Stimulated activated CD4-positive, alpha-beta T cell treated with anti-CD3 and anti-CD28 coated beads, Interleukin-2, amount 100 ng/mL, for 24 hours (primary cell): ENCODE measurements at regions not wholly inside any gene's neighbourhood (a gene's known extent, or its start where the extent isn't known, plus 50 kb on each side); places are given as distances from the start of the nearest gene placed in this dataset.

Experiments used
- DNase-seq, 2 donors: peaks; one replicate each; pipeline ENCODE4 v3.0.0-alpha.2; 2020

DNA sequence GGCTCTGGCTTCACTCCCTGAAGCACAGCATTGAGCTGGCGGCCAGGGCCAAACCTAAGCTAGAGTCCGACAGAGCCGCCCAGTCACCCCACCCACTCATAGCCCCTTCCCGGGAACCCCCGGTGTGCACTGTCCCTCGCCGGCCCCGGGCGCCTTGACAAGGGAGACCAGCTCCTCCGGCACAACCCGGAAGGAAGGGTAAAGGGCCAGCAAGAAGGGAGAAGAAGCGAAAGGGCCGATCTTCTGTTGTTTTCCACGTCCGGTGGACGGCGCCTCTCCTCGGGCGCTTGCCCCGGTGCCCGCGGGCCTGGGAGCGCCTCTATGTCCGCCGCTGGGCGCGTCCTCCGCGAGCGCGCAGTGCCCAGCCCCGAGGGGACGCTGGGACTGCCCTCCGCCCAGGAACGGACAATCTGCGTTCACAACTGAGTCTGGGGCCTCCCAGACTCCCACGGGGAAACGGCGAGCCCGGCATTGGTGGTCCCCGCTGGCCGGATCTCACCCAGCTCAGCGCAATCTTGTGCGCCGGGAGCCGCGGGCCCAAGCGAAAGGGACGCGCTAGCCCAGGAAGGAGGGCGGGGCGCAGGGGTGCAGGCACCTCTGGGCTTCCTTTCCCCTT, 172.5 kb upstream of the MIR17HG start:
- DNase-seq: no peak

DNA sequence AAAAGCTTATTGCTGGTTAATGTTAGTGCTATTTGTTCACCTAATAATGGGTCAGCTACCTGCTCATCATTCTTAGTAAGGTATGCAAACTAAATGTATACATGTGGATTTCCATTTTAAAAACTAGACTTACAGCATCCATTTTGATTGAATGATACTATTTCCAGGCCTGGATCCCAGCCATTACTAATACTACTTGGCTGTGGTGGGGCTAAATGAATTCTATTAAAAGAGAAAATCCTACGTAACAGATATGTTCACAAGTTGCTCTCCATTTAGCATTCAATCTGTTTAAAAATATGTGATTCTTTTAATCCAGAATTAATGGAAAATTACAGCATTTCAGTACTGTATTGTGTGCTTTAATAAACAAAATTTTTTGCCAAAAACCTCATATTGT, 169.4 kb upstream of the MIR17HG start:
- DNase-seq: no peak

DNA sequence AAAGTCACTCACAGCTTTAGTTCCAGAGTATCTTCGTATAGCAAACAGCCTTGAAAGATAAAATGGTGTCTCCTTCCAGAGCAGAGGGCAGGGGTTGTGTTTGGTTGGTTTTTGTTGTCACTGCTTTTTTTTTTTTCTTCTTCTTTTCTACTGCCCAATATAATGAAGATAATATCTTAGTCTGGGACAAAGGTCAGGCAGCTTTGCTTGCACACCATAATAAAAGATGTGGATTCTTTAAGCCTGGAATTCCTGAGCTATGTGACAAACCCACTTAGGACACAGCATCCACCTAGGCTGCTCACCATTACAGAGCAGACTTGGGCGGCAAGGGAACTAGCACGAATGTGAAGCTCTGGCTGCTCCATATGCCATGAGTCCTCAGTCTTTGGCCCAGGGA, 165.6 kb upstream of the MIR17HG start:
- no peak for DNase-seq

DNA sequence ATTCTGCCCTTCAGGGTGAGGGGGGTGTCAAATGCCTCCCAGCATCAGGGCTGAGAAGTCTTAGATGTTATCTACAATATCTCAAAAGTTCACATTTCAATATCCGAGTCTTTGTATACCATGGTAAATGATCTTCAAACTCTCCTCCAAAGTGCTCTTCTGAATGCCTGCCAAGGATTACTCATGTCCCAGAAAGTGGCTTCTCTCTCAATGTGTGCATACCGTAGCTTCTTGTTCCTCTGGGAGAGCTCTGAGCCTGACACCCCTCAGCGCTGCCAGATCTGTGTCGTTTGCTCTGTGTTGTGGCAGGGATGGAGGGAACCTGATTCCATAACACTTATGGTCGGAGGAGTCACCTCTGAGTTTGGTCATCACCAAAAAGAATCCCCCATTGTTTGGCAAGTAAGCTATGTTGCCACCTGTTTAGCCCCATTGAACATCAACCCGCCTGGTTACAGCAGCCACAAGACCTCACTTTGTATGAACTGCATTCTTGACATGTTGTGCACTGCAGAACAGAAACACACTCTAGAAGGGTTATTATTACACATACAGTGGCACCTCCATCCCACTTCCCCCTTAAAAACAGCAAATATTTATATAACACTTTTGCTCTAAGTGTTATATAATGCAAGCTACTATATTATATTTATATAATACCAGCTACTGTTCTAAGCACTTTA, 163.1 kb upstream of the MIR17HG start:
- no peak for DNase-seq

DNA sequence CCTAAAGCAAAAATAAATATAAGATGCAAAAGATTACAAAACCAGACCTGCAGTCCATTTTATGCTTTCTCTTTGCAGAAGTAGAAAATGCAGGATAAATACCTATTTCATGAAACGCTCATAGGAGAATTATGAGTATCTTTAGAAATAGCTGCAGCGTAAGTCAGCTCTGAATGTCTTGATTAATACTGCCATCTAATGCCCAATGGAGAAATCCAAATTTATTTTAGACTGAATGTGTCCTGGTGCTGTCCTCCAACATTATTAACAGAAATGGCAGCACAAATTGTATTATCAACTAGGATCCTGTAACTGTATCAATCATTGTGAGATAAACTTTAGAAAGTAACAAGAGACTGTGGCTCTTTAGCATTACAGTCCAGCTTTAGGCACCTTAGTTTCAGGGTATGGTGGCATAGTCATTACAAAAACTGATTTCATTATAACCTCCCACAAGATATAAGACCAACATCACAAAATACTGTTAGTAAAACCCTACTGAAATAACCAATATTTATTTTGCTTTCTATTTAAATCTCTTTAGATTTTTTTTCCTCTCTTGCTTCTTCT, 162.1 kb upstream of the MIR17HG start:
- no peak for DNase-seq

DNA sequence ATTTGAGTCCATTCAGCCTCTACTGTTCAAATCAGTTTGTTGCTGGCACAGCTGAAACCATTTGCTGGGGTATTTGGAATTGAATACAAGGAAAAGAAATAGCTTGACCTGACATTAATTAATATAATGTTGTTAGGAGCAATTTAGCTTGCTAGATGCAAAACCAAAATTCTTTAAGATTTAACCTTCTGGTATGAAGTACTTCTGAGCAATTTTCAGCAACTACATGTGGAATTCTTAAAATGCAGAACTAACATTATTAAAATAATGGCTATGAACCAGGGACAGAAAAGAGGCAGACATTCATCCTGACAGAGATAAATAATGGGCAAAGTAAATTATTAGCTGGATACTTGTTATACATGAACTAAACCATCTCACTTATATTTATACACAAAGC, 160.0 kb upstream of the MIR17HG start:
- DNase-seq: no peak

DNA sequence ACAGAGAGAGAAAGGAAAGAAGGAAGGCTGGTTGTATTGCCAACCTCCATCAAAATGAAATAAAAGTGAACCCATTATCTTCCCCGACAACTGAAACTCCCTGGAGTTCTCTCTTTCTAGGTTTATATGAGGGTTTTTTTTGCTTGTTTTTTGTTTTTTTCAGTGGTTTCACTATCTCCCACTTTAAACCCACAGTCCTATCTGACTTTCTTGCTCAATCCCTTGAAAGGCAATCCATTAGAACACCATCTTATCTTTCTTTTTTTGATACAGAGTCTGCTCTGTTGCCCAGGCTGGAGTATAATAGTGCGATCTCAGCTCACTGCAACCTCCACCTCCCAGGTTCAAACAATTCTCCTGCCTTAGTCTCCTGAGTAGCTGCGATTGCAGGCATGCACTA, 158.0 kb upstream of the MIR17HG start:
- DNase-seq: no peak

DNA sequence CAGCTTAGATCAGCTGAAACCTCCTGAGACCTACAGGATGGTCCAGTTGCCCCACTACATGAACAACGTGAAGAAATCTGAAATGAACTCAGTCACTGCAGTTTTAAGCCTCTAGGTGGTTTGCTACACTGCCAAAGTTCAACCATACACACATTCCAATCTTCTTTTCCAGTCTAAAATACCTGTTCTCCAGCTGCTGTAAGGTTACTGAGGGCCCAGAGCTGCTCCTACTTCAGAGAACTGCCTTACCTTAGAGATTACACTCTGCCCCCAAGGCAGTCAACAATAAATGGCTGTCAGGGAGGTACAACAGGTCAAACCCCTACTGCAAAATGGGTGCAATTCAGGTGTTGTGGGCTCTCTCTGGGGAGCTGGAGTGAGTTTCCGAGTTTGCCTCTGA, 154.1 kb upstream of the MIR17HG start:
- no peak for DNase-seq

DNA sequence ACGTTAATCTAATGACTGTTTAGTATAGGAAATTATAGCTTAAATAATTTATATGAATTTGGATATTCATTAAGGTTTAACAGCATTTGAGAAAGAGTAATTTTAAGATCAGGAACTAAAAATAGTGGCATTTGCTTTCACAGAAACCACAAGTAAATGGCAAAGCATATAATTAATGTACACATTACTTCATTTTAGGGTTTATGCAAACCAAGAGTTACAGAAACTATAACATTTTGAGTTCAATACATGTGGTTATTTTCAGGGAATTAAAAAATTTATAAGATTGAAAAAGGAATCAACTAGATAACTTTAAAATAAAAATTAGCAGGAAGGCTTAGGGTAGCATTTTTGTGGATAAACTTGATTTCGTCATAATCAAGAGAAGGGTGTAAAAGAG, 151.7 kb upstream of the MIR17HG start:
- DNase-seq: no peak

DNA sequence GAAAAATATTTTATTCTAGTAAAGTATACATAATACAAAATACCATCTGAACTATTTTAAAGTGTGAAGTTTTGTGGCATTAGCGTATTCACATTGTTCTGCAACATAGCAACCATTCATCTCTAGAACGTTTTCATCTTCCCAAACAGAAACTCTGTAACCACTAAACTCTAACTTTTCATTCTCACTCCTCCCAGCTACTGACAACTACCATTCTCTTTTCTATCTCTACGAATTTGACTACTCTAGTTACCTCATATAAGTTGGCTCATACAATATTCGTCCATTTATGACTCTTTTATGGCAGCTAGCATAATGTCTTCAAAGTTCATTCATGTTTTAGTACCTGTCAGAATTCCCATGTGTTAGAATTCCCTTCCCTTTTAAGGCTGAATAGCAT, 150.5 kb upstream of the MIR17HG start:
- no peak for DNase-seq

DNA sequence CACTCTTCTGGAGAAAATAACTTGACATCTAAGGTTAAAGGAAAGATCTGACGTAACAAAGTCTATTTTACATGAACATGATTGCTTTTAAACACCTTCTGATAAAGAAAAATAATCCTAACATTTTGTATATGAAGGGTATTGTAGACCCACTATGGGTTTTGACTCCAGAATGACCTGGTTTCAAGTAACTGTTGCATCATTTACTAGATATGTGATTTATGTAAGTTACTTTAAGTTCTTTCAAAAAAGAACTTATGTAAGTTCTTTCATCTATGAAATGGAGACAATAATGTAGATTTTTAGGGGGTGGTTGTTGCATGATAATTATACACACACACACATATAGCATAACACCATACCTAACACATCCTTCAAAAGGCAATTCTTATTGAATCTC, 147.6 kb upstream of the MIR17HG start:
- DNase-seq: no peak

DNA sequence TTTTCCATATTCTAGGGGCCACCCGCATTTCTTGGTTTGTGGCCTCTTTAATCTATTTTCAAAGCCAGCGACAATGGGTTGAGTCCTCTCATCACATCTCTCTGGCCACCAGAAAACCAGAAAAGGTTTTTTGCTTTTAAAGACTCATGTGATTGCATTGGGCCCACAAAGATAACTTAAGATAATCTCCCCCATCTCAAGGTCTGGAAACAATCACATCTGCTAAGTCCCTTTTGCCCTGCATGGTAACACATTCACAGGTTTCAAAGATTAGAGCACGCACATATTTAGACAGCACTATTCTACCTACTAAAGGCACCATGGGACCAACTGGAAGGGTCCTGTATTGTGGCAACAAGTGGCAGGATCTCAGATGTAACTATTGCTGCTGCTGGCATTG, 147.0 kb upstream of the MIR17HG start:
- no peak for DNase-seq

DNA sequence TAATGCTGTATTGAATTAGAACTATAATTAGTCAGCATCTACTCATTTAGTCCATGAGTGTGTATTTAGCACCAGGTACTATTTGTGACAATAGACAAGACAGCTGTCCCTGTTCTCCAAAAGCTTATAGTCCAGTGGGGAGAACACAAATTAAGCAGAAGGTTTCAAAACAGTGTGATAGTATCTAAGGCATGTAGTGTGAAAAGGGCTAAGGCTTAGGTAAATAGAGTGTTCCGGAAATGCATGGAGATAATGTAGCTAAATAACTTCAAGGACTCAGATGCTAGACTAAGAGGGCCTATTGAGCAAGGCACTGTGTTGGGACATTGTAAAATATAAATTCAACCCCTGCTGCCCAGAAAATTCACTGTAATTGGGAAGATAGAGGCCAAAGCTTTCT, 144.1 kb upstream of the MIR17HG start:
- no peak for DNase-seq

DNA sequence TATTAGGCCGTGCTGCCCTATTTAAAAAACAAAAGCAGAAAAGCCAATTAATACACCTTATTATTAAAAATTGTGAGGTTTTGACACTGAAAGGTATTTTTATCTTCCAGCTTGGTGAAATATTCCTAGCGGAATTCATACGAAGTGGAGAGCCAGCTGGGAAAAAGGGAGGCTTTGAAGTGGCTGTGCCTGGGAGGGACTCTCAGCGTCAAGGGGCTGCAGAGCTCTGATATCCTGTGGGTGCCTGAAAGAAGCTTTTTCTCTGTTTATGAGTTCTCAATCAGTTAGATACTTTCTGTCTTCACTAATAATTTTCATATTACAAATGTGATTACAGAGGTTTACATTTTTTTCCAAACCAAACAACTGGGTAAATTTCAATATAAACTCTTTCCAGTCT, 140.2 kb upstream of the MIR17HG start:
- no peak for DNase-seq

DNA sequence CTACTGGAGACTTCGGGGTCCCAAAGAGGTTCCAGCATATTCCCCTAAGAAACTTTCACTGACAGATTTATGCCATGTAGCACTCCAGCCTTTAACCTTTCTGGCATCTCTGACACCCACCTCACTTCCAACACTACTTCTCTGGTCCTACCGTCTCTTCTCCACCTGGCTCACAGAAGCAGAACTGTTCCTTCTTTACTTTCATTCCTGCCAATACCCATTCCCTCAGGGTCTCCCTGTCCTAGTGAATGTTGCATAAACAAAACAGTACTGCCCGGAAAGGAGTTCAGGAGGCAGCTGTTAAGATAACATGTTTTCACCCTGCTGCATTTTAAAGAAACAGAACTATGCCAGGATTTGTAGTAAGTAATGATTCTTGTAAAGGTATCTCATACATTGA, 136.0 kb upstream of the MIR17HG start:
- no peak for DNase-seq

DNA sequence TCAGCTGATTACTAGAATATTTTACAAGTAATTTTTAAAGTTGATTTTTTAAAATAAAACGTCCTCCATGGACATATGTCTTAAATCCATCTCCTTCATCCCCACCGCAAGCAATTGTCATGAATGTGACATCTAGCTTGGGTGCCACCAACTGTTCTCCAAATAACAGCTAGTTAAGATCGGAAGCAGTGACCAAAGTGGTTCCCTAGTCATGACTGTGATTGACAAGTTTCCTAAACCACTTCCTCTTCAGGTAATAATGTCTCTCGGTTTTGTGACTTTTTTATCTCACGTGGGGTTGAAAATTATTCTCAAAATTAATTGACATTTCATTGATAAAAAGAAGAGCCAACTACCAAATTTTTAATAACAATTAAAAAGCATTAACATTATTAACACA, 135.3 kb upstream of the MIR17HG start:
- no peak for DNase-seq

DNA sequence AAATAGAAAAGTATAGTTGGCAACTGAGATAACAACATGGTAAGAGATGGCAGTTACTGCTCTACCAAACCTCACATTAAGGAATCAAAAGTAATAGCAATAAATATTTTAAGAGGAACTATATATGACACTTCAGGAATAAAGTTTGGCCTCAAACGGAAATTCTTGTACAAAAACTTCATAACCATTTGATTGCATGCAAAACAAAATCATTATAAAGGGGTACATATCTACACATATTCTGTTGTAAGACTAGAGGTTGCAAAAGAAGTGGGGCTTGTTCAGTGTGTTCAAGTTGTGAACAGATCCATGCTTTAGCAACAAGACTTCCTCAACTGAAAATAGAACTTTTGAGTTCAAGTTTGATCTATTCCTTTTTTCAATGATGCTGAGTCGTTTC, 133.5 kb upstream of the MIR17HG start:
- no peak for DNase-seq

DNA sequence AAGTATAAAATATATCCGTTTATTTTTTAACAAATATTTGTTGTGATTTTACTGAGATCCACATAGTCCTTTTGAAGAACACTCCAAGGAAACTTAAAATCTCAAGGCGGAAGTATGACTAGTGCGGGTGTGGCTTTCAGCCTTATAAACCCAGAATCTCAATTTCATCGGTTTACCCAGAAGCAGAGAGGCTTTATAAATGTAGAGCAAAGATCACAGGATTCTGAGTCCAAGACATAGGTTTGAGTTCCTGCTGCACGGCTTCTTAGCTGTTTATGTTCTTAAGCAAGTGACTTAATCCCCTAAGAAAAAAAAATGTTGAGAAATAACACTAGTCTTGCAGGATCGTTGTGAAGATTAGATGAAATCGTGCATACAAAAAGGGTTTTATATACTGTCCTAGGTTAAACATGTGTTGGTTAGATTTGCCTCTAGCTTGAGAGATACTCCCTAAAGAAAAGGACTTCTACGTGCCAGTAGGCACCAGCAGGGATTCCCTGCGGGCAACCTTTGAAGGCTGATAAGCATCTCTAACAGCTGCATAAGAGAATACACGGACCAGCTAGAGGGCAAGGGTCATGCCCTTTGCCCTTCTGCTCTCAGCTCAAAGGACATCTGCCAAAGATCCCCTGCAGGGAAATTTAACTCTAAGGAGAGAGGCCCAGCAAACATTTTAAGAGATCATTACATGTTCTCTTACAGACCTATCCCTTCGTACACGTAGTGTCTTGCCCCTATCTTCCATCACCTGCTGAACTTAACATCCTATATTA, 130.4 kb upstream of the MIR17HG start:
- DNase-seq: no peak

DNA sequence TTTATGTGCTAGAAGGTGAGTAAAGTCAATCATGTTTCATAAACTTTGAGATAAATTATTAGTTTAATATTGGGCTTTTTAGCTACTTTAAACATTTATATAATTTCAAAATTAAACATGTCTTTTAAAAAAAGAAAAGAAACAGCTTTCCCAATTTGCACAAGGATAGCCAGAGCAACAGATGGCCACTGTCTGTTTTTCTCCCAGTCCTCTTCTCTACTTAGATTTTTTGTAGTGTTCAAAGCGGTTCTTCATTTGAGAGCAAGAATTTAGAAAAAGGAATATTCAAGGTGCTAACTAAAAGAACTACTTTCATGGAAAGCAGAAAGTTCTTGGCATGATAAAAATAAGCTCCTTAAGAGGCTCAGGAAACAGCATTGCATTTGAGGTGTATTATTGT, 128.3 kb upstream of the MIR17HG start:
- no peak for DNase-seq

DNA sequence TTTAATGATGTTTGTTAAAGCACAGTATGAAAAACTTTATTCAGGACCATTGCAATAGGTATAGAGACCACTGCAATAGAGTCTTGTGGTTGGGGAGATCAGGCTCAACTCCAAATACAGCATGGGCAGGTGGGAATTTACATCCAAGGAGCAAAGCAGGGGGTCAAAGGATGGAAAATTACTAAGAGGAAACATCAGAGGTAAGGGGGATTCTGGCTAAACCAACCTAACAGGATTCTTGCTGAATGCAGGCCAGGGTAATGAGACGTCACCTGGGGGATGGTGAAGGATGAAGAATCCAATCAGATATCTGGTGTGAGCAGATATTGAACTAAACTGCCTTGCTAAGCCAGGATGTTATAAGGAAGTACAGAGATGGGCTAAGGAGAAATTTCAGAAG, 126.6 kb upstream of the MIR17HG start:
- DNase-seq: no peak

DNA sequence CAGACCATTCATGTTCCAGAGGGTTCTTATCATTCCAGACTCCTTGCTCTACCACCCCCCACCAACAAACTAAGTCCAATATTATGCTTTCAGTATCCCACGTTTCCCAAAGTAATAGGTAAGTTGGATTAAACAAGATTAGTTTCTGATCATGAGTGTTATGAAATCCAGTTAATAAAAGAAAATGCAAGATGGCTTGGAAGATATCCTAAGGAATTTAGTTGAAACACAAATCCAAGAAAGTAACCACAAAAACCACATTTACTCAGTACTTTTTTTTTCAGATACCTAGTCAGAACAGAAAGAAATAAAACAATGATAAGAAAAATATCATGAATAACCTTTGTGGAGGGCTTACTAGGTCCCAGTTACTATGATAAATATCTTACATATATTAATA, 119.4 kb upstream of the MIR17HG start:
- no peak for DNase-seq

DNA sequence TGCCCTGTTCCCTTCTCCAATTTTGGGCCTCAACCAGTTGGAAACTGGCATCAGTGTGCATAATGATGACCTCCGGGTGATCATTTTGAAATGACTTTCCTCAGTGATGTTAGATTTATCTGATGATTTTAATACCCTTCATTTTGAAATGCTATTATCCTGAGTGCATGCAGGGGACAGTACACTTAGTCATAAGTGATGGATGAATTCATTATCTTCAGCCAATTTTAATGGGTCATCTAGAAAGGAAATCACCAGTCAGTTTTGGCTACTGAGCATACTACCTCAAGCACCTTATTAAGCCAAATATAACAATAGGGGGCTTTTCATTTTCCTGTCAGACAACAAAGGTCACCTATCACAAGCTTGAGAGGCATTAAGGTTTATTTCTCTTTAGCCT, 118.5 kb upstream of the MIR17HG start:
- DNase-seq: no peak

DNA sequence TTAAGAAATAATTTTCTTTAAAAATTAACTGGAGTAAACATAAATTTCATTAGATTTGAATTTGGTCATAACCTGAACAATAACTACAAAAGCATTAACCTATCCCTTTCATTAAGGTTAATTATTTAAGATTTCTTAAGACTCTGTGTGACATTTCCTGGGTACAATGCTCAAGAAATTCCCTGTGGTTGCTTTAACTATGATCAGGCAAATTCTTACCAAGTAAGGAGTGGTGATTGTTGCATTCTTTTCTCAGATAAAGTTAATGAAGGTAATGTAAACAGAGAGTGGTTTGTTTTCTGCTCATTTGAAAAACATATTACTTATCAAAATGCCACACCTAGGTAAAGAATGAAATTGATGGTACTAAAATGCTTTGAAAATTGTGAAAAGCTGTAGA, 114.8 kb upstream of the MIR17HG start:
- DNase-seq: no peak

DNA sequence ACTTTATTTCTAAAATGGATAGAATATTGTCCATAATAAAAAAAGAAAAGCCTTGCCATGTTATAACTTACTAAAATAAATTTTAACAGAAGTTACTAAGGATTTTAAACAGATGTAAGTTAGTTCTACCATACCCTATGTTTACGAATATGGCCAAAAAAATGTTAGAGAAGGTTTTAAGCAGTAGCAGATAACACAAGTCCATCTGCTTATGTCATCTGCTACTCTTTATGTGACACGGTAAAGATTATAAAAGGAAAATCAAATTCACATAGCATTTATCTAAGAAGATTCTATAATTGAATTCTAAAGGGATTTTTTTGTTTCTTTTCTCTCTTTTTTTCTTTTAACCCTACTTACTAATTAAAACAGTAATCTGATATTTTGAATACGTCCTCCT, 114.2 kb upstream of the MIR17HG start:
- DNase-seq: no peak
